GM18951 (cell line): ENCODE measurements at regions not wholly inside any gene's neighbourhood (a gene's known extent, or its start where the extent isn't known, plus 50 kb on each side); places are given as distances from the start of the nearest gene placed in this dataset.

Experiments used
- POLR2A ChIP-seq: IDR thresholded peaks from 4 replicates; pipeline ENCODE4 v1.6.1; 2011; ENCODE audit warnings: mild to moderate bottlenecking; ENCODE audit not compliant: insufficient read length, insufficient read depth; ENCODE audit errors: extremely low read depth
- in situ Hi-C: fragments of 300-500 bp; cut with MboI; formaldehyde crosslinking; loops from one replicate; pipeline ENCODE4 v1.12.0; 2022; ENCODE audit warnings: low sequenced_read_pairs, mixed read lengths, inconsistent platforms; ENCODE audit not compliant: unreplicated experiment

- no peak for TF ChIP-seq POLR2A
- in situ Hi-C loops, result no loop called here
These were observed 484.8 kb upstream of the GRIA1 start for GRCh38 chr5:153005711-153006110.

DNA sequence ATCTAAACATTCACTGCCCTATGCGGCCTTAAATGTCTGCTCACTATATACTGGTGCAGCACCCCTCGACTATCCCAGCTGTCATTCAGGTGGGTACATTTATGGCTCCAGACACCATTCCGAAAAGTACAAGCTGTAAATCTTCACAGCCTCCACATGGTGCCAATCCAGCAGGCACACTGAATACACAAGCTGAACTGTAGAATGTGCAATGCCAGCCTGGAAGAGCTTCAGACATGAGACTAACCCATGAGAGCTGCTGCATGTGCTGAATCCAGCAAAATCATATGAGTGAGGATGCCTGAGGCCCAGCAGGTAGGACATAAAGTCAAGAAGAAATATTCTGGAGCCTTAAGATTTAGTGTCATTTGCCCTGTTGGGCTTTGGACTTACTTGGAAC is 483.8 kb upstream of the GRIA1 start:
- in situ Hi-C loops, result no loop called here
- TF ChIP-seq POLR2A, result no peak

- TF ChIP-seq POLR2A, result no peak
- in situ Hi-C loops, result no loop called here
These were observed 476.3 kb upstream of the GRIA1 start for GRCh38 chr5:153014194-153014593.

DNA sequence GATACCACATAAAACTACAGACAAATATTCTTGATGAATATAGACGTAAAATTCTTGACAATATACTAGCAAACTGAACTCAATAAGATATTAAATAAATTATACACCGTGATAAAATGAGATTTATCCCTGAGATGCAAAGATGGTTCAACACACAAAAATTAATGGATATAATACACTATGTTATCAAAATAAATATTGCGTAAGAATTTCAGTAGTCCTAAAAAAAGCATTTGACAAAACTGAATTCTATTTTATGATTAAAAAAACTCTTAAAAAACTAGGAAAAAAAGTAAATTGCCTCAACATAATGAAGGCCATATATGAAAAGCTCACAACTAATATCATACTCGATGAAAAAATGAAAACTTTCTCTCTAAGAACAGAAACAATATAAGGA is 472.3 kb upstream of the GRIA1 start:
- no peak for TF ChIP-seq POLR2A
- in situ Hi-C loops, result no loop called here

- in situ Hi-C loops, result no loop called here
- TF ChIP-seq POLR2A, result no peak
These were observed 459.4 kb upstream of the GRIA1 start for GRCh38 chr5:153030755-153031725.

DNA sequence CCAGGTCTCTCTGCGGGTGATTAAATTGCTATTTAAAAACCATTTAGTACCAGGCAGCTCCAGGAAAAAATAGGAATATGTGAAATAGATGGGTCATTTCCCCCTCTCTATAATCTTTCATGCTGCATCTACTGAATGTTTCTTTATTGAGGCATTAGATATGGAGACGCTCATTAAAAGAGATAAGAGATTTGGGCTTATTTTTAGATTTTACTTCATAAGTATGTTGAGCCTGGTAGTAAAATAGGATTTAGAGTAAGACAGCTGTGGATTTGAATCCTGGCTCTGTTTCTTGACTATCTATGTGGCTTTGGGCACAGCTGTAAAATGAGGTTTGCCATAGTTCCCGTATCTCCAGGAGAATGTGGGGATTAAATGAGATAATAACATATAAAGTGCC is 451.0 kb upstream of the GRIA1 start:
- in situ Hi-C loops, result no loop called here
- TF ChIP-seq POLR2A, result no peak

GRCh38 chr5:153043886-153044285 is 446.6 kb upstream of the GRIA1 start:
- no peak for TF ChIP-seq POLR2A
- in situ Hi-C loops, result no loop called here

DNA sequence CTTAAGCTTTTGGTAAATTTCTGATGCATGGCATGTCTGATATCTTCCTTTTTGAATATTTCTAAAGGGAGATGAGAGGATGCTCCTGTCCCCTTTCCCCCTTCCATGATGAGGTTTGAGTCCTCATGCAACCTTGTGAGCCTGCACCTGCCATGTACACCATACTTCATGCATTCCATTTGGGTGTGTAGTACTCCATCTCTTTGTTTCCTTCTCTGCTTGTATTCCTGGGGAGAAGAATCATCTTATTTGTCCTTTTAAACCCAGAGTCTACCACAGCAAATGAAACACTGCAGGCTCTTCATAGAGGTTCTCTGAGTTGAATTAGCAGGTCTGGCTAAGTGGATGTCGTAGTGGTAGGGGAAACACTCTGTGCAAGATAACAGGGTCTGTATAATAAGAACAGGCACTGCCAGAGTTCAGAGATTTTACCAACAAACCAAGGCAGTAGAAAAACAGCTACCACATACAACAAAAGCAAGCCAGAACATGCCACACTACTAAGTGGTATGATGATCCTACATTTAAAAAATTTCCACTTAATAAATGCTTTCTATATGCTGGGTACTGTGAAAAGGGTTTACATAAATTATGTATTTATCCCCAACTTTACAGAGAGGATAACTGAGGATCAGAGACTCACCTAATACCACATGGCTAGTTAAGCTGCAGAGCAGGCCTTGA is 439.8 kb upstream of the GRIA1 start:
- in situ Hi-C loops, result no loop called here
- no peak for TF ChIP-seq POLR2A

- in situ Hi-C loops, result no loop called here
- no peak for TF ChIP-seq POLR2A
These were observed 424.2 kb upstream of the GRIA1 start for GRCh38 chr5:153066281-153066680.

GRCh38 chr5:153067869-153068268 is 422.6 kb upstream of the GRIA1 start:
- in situ Hi-C loops, result no loop called here
- TF ChIP-seq POLR2A, result no peak

DNA sequence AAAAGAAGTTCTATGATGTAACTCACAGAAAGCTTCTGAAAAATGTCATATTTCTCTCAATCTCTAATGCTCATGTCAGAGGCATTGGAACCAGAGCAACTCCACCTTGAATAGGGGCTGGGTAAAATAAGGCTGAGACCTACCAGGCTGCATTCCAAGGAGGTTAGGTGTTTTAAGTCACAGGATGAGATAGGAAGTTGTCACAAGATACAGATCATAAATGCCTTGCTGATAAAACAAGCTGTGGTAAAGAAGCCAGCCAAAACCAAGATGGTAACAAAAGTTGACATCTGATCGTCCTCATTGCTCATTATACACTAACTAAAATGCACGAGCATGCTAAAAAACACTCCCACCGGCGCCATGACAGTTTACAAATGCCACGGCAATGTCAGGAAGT is 411.1 kb upstream of the GRIA1 start:
- TF ChIP-seq POLR2A, result no peak
- in situ Hi-C loops, result no loop called here

DNA sequence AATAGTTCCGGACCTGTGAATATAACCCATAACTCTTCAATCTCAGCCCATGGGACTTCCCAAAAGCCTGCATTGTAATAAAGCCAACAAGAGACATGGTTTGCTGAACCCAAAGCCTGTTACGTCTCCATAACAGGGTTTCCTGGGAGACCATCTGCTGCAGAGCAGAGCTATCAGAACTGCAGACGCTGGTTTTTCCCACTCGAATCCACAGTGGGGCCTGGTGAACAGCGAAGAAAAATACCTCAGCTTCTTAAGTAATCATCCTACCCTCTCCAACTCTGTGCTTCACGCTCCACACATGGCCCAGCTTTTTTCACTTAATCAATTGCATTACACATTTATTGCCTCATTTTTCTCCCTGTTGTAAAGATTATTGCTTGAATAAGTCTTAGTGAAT is 409.5 kb upstream of the GRIA1 start:
- TF ChIP-seq POLR2A, result no peak
- in situ Hi-C loops, result no loop called here

DNA sequence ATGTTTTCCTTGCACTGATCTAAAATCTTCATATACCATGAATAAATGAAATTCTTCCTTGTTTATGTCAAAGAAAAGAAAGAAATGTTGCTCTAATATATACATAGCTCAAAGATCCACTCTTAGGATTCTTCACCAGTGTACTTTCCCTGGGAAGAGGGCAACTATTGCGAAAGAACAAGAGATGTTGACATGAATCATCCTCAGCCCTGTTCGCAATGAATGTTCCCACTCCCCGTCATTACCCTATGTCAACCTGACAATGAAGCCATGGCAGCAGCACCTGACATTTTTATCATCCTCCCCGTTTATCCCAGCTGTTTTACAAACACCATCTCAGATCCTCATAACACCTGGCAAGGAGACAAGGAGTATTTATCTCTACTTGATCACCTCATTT is 409.1 kb upstream of the GRIA1 start:
- in situ Hi-C loops, result no loop called here
- TF ChIP-seq POLR2A, result no peak

DNA sequence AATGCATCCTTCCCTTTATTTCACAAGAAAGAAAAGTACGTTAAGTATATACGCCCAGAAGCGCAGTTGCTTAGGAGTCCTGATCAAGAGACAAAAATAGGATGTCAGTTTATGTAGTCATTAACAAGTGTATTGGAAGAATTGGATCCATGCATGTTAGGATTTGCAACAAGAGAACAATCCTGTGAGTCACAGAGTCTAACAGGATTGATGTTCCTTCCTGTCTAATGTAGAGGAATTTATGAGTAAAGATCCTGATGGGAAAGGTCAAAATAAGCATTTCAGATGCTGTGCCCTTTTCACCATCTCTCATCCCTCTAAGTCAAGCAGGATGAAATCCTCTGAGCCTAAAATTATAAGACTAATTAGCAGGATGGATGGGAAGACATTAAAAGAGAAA is 406.0 kb upstream of the GRIA1 start:
- in situ Hi-C loops, result no loop called here
- TF ChIP-seq POLR2A, result no peak
